Mesenchymal stem cell (in vitro differentiated cells and primary cell): ENCODE measurements at regions not wholly inside any gene's neighbourhood (a gene's known extent, or its start where the extent isn't known, plus 50 kb on each side); places are given as distances from the start of the nearest gene placed in this dataset.

Source experiments
- DNase-seq: peaks from one replicate; pipeline ENCODE4 v3.0.0-alpha.2; 2013
- H2AFZ ChIP-seq: one replicate; pipeline ENCODE4 v1.6.1; 2013; ENCODE audit warnings: low read depth, mild to moderate bottlenecking, control low read depth, inconsistent platforms, low read length, moderate library complexity
- H2AK5ac ChIP-seq: 2 replicates; pipeline ENCODE4 v1.6.1; 2013; ENCODE audit warnings: low read length, moderate library complexity, mild to moderate bottlenecking, inconsistent platforms; ENCODE audit not compliant: severe bottlenecking
- H2BK120ac ChIP-seq: one replicate; pipeline ENCODE4 v1.6.1; 2013; ENCODE audit warnings: low read depth, mild to moderate bottlenecking, inconsistent platforms, low read length, moderate library complexity
- H2BK12ac ChIP-seq, 2 experiments: one replicate each; pipeline ENCODE4 v1.6.1; 2013; ENCODE audit warnings: inconsistent platforms in 2 of 2, low read length in 2 of 2, mild to moderate bottlenecking in 2 of 2, moderate library complexity in 2 of 2, control low read depth in 1 of 2
- H2BK15ac ChIP-seq: one replicate; pipeline ENCODE4 v1.6.1; 2013; ENCODE audit warnings: mild to moderate bottlenecking, low read depth, inconsistent platforms; ENCODE audit not compliant: poor library complexity, severe bottlenecking
- H2BK5ac ChIP-seq: 2 replicates; pipeline ENCODE4 v1.6.1; 2013; ENCODE audit warnings: low read depth, mild to moderate bottlenecking, low read length, control low read depth, inconsistent platforms; ENCODE audit not compliant: poor library complexity, severe bottlenecking
- H3K14ac ChIP-seq, 2 experiments: one replicate each; pipeline ENCODE4 v1.6.1; 2013; ENCODE audit warnings: inconsistent platforms in 2 of 2, low read length in 2 of 2, control low read depth in 1 of 2, mild to moderate bottlenecking in 1 of 2, moderate library complexity in 1 of 2
- H3K18ac ChIP-seq, 2 experiments: one replicate each; pipeline ENCODE4 v1.6.1; 2013; ENCODE audit warnings: inconsistent platforms in 2 of 2, low read length in 2 of 2, control low read depth in 1 of 2, low read depth in 1 of 2, mild to moderate bottlenecking in 1 of 2
- H3K23ac ChIP-seq, 2 experiments: one replicate each; pipeline ENCODE4 v1.6.1; 2013; ENCODE audit warnings: inconsistent platforms in 2 of 2, low read length in 2 of 2, mild to moderate bottlenecking in 2 of 2, moderate library complexity in 2 of 2, control low read depth in 1 of 2
- H3K27ac ChIP-seq: 2 replicates; pipeline ENCODE4 v1.5.1; 2013; ENCODE audit warnings: mild to moderate bottlenecking, moderate library complexity, low read length, control low read depth, inconsistent platforms; ENCODE audit not compliant: poor library complexity, severe bottlenecking
- H3K27me3 ChIP-seq, 2 experiments: 2 replicates each; pipeline versions ENCODE4 v1.6.1 to v1.7.0; 2013; ENCODE audit warnings: low read length in 2 of 2, mild to moderate bottlenecking in 2 of 2, moderate library complexity in 2 of 2, control low read depth in 1 of 2, inconsistent platforms in 1 of 2; ENCODE audit not compliant: control insufficient read depth in 1 of 2, insufficient read depth in 1 of 2
- H3K36me3 ChIP-seq, 2 experiments: 2 replicates each; pipeline versions ENCODE4 v1.6.1 to v1.7.0; 2013; ENCODE audit warnings: low read length in 2 of 2, control low read depth in 1 of 2, inconsistent platforms in 1 of 2, low read depth in 1 of 2, mild to moderate bottlenecking in 1 of 2; ENCODE audit not compliant: insufficient read depth in 2 of 2, control insufficient read depth in 1 of 2
- H3K4ac ChIP-seq, 2 experiments: one replicate each; pipeline ENCODE4 v1.6.1; 2013; ENCODE audit warnings: inconsistent platforms in 2 of 2, low read length in 2 of 2, mild to moderate bottlenecking in 2 of 2, moderate library complexity in 2 of 2, control low read depth in 1 of 2, low read depth in 1 of 2
- H3K4me1 ChIP-seq: 2 replicates; pipeline ENCODE4 v1.6.1; 2013; ENCODE audit warnings: low read depth, low read length, control low read depth; ENCODE audit not compliant: control insufficient read depth, insufficient read depth
- H3K4me2 ChIP-seq: 2 replicates; pipeline ENCODE4 v1.6.1; 2013; ENCODE audit warnings: low read length, mild to moderate bottlenecking, inconsistent platforms; ENCODE audit not compliant: poor library complexity, severe bottlenecking
- H3K4me3 ChIP-seq, 2 experiments: 2 replicates each; pipeline versions ENCODE4 v1.5.1 to v1.7.0; 2013; ENCODE audit warnings: low read length in 2 of 2, mild to moderate bottlenecking in 2 of 2, control low read depth in 1 of 2, low read depth in 1 of 2; ENCODE audit not compliant: insufficient read depth in 1 of 2
- H3K79me1 ChIP-seq: replicated peaks from 2 replicates; pipeline ENCODE4 v1.6.1; 2013; ENCODE audit warnings: mild to moderate bottlenecking, control low read depth, low read length, inconsistent platforms; ENCODE audit not compliant: poor library complexity, severe bottlenecking
- H3K9ac ChIP-seq: 2 replicates; pipeline ENCODE4 v1.7.0; 2013; ENCODE audit warnings: mild to moderate bottlenecking, low read length, moderate library complexity
- H3K9me3 ChIP-seq: 2 replicates; pipeline ENCODE4 v1.7.0; 2013; ENCODE audit warnings: mild to moderate bottlenecking, low read length; ENCODE audit not compliant: control insufficient read depth
- H4K8ac ChIP-seq: one replicate; pipeline ENCODE4 v1.6.1; 2013; ENCODE audit warnings: inconsistent platforms, mild to moderate bottlenecking, low read length, moderate library complexity
- H4K91ac ChIP-seq: one replicate; pipeline ENCODE4 v1.6.1; 2013; ENCODE audit warnings: mild to moderate bottlenecking, low read length, inconsistent platforms
- WGBS: methylation state at CpG from one replicate; pipeline ENCODE4 v1.1.7; 2013; ENCODE audit warnings: mixed read lengths; 5-methylcytosine and 5-hydroxymethylcytosine counted together

GRCh38 chrX:94645726-94646125 lies 971.7 kb downstream of the FAM133A start:
- Histone ChIP-seq H3K23ac (no peak overlapping the region), H3K27ac (no peak overlapping the region), H2BK120ac (no peak overlapping the region), H4K91ac (no peak overlapping the region), H4K8ac (no peak overlapping the region), H3K4me1 (no peaks in the 10 kb centered on the region), H3K9me3 (peaks cover 3% of the 10 kb centered on the region), H3K9ac (no peak overlapping the region), H3K4me3 (no peak overlapping the region), H3K4ac (no peak overlapping the region), H3K79me1 (no peaks in the 10 kb centered on the region), H3K18ac (no peak overlapping the region), H2BK12ac (no peak overlapping the region), H2BK15ac (no peak overlapping the region), H3K4me2 (no peak overlapping the region), H3K36me3 (no peaks in the 10 kb centered on the region), H2AK5ac (no peak overlapping the region), H2AFZ (no peak overlapping the region), H3K14ac (no peak overlapping the region), H2BK5ac (no peak overlapping the region), H3K27me3 (no peaks in the 10 kb centered on the region)
- WGBS: no CpG with 5 or more reads among the region's 2 CpGs
- no peak for DNase-seq

DNA sequence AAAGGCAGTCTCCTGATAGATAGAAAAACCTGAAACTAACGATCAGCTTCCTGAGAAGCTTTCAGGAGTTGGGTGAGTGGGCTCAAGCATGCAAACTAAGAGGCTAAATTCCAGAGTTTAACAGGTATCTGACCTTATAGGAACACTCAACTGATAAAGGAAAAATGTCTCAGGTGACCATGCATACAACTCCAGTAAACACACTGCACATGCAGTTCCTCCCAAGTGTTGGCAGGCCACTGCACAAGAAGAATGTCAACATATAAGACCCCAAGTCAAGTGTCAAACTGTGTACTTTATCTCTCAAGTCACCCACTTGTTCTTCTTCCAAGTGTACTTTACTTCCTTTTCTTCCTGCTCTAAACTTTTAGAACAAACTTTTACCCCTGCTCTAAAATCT lies 981.2 kb downstream of the FAM133A start:
- no peak overlapping the region for H3K18ac ChIP-seq
- no peak overlapping the region for H3K23ac ChIP-seq
- no peaks in the 10 kb centered on the region for H3K27me3 ChIP-seq
- no peak overlapping the region for H4K8ac ChIP-seq
- H3K4me1 ChIP-seq: no peaks in the 10 kb centered on the region
- H2AK5ac ChIP-seq: no peak overlapping the region
- H3K9me3 ChIP-seq: peaks cover 3% of the 10 kb centered on the region
- no peak overlapping the region for H2BK15ac ChIP-seq
- no peak overlapping the region for H3K9ac ChIP-seq
- H3K4me3 ChIP-seq: no peak overlapping the region
- DNase-seq: no peak
- H2AFZ ChIP-seq: no peak overlapping the region
- no peak overlapping the region for H2BK12ac ChIP-seq
- no CpG with 5 or more reads among the region's 1 CpG for WGBS
- no peak overlapping the region for H3K27ac ChIP-seq
- no peak overlapping the region for H3K4me2 ChIP-seq
- H3K4ac ChIP-seq: no peak overlapping the region
- no peaks in the 10 kb centered on the region for H3K79me1 ChIP-seq
- no peaks in the 10 kb centered on the region for H3K36me3 ChIP-seq
- H2BK5ac ChIP-seq: no peak overlapping the region
- H3K14ac ChIP-seq: no peak overlapping the region
- no peak overlapping the region for H4K91ac ChIP-seq
- H2BK120ac ChIP-seq: no peak overlapping the region

- no peak overlapping the region for H4K8ac ChIP-seq
- no peaks in the 10 kb centered on the region for H3K79me1 ChIP-seq
- H2BK5ac ChIP-seq: no peak overlapping the region
- no peak overlapping the region for H3K4ac ChIP-seq
- no peak overlapping the region for H2AK5ac ChIP-seq
- no peaks in the 10 kb centered on the region for H3K27me3 ChIP-seq
- no peaks in the 10 kb centered on the region for H3K4me1 ChIP-seq
- H3K27ac ChIP-seq: no peak overlapping the region
- no peaks in the 10 kb centered on the region for H3K36me3 ChIP-seq
- H2AFZ ChIP-seq: no peak overlapping the region
- DNase-seq: no peak
- no peak overlapping the region for H2BK15ac ChIP-seq
- H3K9me3 ChIP-seq: peaks cover 3% of the 10 kb centered on the region
- H3K18ac ChIP-seq: no peak overlapping the region
- H2BK12ac ChIP-seq: no peak overlapping the region
- H4K91ac ChIP-seq: no peak overlapping the region
- H2BK120ac ChIP-seq: no peak overlapping the region
- no peak overlapping the region for H3K9ac ChIP-seq
- H3K23ac ChIP-seq: no peak overlapping the region
- no peak overlapping the region for H3K4me3 ChIP-seq
- H3K4me2 ChIP-seq: no peak overlapping the region
- no peak overlapping the region for H3K14ac ChIP-seq
These were observed 988.7 kb downstream of the FAM133A start for GRCh38 chrX:94662689-94663088.

- H3K36me3 ChIP-seq: no peaks in the 10 kb centered on the region
- H2BK12ac ChIP-seq: no peak overlapping the region
- no peak overlapping the region for H2BK15ac ChIP-seq
- H3K4me1 ChIP-seq: no peaks in the 10 kb centered on the region
- no peak overlapping the region for H4K91ac ChIP-seq
- no peak overlapping the region for H4K8ac ChIP-seq
- H3K9ac ChIP-seq: no peak overlapping the region
- no peaks in the 10 kb centered on the region for H3K79me1 ChIP-seq
- H3K18ac ChIP-seq: no peak overlapping the region
- DNase-seq: no peak
- H2AK5ac ChIP-seq: no peak overlapping the region
- H3K14ac ChIP-seq: no peak overlapping the region
- no peak overlapping the region for H3K27ac ChIP-seq
- no peaks in the 10 kb centered on the region for H3K27me3 ChIP-seq
- 75% methylated on average over 2 of the region's 2 CpGs for WGBS
- no peak overlapping the region for H3K4ac ChIP-seq
- no peaks in the 10 kb centered on the region for H3K9me3 ChIP-seq
- no peak overlapping the region for H2BK5ac ChIP-seq
- no peak overlapping the region for H3K23ac ChIP-seq
- H2AFZ ChIP-seq: no peak overlapping the region
- no peak overlapping the region for H2BK120ac ChIP-seq
- H3K4me3 ChIP-seq: no peak overlapping the region
- H3K4me2 ChIP-seq: no peak overlapping the region
These were observed 1002.3 kb downstream of the FAM133A start for GRCh38 chrX:94676285-94676684.
